DOHH2 (cell line): ENCODE measurements at regions not wholly inside any gene's neighbourhood (a gene's known extent, or its start where the extent isn't known, plus 50 kb on each side); places are given as distances from the start of the nearest gene placed in this dataset.

Experiments
- H3F3A ChIP-seq: fragments of 200-600 bp; sonication (generic), shearing (Covaris generic); 2 replicates; pipeline ENCODE4 v1.6.0; 2016; ENCODE audit warnings: antibody characterized with exemption, mild to moderate bottlenecking; ENCODE audit not compliant: control insufficient read depth, insufficient read depth
- H3K27ac ChIP-seq: fragments of 200-600 bp; sonication (generic); 2 replicates; pipeline ENCODE4 v1.5.1; 2014; ENCODE audit warnings: low read depth, mild to moderate bottlenecking, low read length, moderate library complexity
- H3K27me3 ChIP-seq: fragments of 200-600 bp; sonication (generic); 2 replicates; pipeline ENCODE4 v1.6.1; 2014; ENCODE audit warnings: mild to moderate bottlenecking, low read length, mixed read lengths; ENCODE audit not compliant: control insufficient read depth
- H3K36me3 ChIP-seq: fragments of 200-600 bp; sonication (generic); 2 replicates; pipeline ENCODE4 v1.6.1; 2014; ENCODE audit warnings: mild to moderate bottlenecking, low read length, moderate library complexity, mixed read lengths; ENCODE audit not compliant: control insufficient read depth
- H3K4me1 ChIP-seq: fragments of 200-600 bp; sonication (generic); 2 replicates; pipeline ENCODE4 v1.6.1; 2014; ENCODE audit warnings: mild to moderate bottlenecking, low read length, mixed read lengths; ENCODE audit not compliant: control insufficient read depth
- H3K4me2 ChIP-seq: fragments of 200-600 bp; sonication (generic); 2 replicates; pipeline ENCODE4 v1.6.0; 2014; ENCODE audit warnings: mild to moderate bottlenecking, low read length, moderate library complexity
- H3K4me3 ChIP-seq: fragments of 200-600 bp; sonication (generic); 2 replicates; pipeline ENCODE4 v1.5.1; 2014; ENCODE audit warnings: mild to moderate bottlenecking, low read length, mixed read lengths
- H3K79me2 ChIP-seq: fragments of 200-600 bp; sonication (generic); 2 replicates; pipeline ENCODE4 v1.6.1; 2014; ENCODE audit warnings: mild to moderate bottlenecking, low read length, mixed read lengths; ENCODE audit not compliant: control insufficient read depth
- H3K9me2 ChIP-seq: fragments of 200-600 bp; sonication (generic); replicated peaks from 2 replicates; pipeline ENCODE4 v1.6.1; 2014; ENCODE audit warnings: mild to moderate bottlenecking, low read length, mixed read lengths; ENCODE audit not compliant: control insufficient read depth
- H3K9me3 ChIP-seq: fragments of 200-600 bp; sonication (generic); 2 replicates; pipeline ENCODE4 v1.6.1; 2014; ENCODE audit warnings: antibody characterized with exemption, low read length, mixed read lengths; ENCODE audit not compliant: control insufficient read depth, insufficient read depth
- H4K20me1 ChIP-seq: fragments of 200-600 bp; sonication (generic); 2 replicates; pipeline ENCODE4 v1.6.0; 2014; ENCODE audit warnings: low read depth, mild to moderate bottlenecking, antibody characterized with exemption, low read length, moderate library complexity; ENCODE audit not compliant: control insufficient read depth, insufficient read depth
- EZH2phosphoT487 ChIP-seq: fragments of 200-600 bp; sonication (generic); IDR thresholded peaks from 2 replicates; pipeline ENCODE4 v1.6.1; 2017; ENCODE audit warnings: borderline replicate concordance, mild to moderate bottlenecking, antibody characterized with exemption, low read length, moderate library complexity, mixed read lengths
- TF ChIP-seq, protein P1 (sequence below): fragments of 200-600 bp; sonication (generic); IDR thresholded peaks from one replicate; pipeline ENCODE4 v1.5.1; 2014; ENCODE audit warnings: antibody characterized with exemption, mild to moderate bottlenecking, low read depth, low read length; ENCODE audit not compliant: poor library complexity, severe bottlenecking

GRCh38 chr3:127112796-127113570, 79.9 kb upstream of the PRR23E start:
- Histone ChIP-seq H3K36me3 (no peaks in the 10 kb centered on the region), H3K4me3 (no peak overlapping the region), H3K79me2 (no peaks in the 10 kb centered on the region), H3K9me2 (no peaks in the 10 kb centered on the region), H3K27ac (no peak overlapping the region), H3K9me3 (peaks cover 16% of the 10 kb centered on the region), H3K27me3 (no peaks in the 10 kb centered on the region), H3K4me2 (no peak overlapping the region), H3K4me1 (no peaks in the 10 kb centered on the region), H4K20me1 (no peaks in the 10 kb centered on the region), H3F3A (no peaks in the 10 kb centered on the region)
- no peak for TF ChIP-seq EZH2phosphoT487
- TF ChIP-seq, protein P1, sequence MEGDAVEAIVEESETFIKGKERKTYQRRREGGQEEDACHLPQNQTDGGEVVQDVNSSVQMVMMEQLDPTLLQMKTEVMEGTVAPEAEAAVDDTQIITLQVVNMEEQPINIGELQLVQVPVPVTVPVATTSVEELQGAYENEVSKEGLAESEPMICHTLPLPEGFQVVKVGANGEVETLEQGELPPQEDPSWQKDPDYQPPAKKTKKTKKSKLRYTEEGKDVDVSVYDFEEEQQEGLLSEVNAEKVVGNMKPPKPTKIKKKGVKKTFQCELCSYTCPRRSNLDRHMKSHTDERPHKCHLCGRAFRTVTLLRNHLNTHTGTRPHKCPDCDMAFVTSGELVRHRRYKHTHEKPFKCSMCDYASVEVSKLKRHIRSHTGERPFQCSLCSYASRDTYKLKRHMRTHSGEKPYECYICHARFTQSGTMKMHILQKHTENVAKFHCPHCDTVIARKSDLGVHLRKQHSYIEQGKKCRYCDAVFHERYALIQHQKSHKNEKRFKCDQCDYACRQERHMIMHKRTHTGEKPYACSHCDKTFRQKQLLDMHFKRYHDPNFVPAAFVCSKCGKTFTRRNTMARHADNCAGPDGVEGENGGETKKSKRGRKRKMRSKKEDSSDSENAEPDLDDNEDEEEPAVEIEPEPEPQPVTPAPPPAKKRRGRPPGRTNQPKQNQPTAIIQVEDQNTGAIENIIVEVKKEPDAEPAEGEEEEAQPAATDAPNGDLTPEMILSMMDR: no peak

DNA sequence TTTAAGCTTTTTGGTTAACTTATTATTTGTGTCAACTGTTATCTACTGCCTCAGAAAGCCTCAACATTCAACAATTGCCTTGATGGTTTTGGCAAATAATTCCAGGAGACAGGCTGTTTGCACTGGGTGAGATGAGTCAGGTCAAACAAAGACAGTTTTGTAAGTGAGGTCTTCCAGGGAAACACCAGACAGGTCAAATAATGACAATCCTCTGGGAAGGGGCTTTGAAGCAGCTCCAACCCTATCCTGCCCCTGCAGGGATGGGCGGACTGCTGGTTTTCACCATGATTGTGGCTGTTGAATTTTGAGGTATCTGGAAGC, 79.4 kb upstream of the PRR23E start:
- no peaks in the 10 kb centered on the region for H3K36me3 ChIP-seq
- no peak overlapping the region for H3K4me3 ChIP-seq

GRCh38 chr3:127114337-127115070, 78.4 kb upstream of the PRR23E start:
- Histone ChIP-seq H3K36me3 (no peaks in the 10 kb centered on the region), H4K20me1 (no peaks in the 10 kb centered on the region), H3K4me1 (no peaks in the 10 kb centered on the region), H3K27me3 (no peaks in the 10 kb centered on the region), H3K4me3 (no peak overlapping the region), H3K9me3 (peaks cover 16% of the 10 kb centered on the region), H3K79me2 (no peaks in the 10 kb centered on the region), H3K9me2 (no peaks in the 10 kb centered on the region), H3K4me2 (no peak overlapping the region), H3F3A (no peaks in the 10 kb centered on the region), H3K27ac (no peak overlapping the region)
- TF ChIP-seq EZH2phosphoT487: no peak
- TF ChIP-seq, protein P1: no peak

More for the DNA sequence above, 79.4 kb upstream of the PRR23E start:
- H3K4me1 ChIP-seq: no peaks in the 10 kb centered on the region
- H3K9me2 ChIP-seq: no peaks in the 10 kb centered on the region
- H3K9me3 ChIP-seq: peaks cover 16% of the 10 kb centered on the region
- TF ChIP-seq, protein P1: no peak
- no peak for TF ChIP-seq EZH2phosphoT487
- no peak overlapping the region for H3K27ac ChIP-seq
- H3K79me2 ChIP-seq: no peaks in the 10 kb centered on the region
- no peak overlapping the region for H3K4me2 ChIP-seq
- H3K27me3 ChIP-seq: no peaks in the 10 kb centered on the region
- no peaks in the 10 kb centered on the region for H3F3A ChIP-seq
- no peaks in the 10 kb centered on the region for H4K20me1 ChIP-seq
